ENCODE measurements at regions not wholly inside any gene's neighbourhood (a gene's known extent, or its start where the extent isn't known, plus 50 kb on each side); places are given as distances from the start of the nearest gene placed in this dataset.

- ChIA-PET CTCF (no interaction called here), RAD21 (ENCODE audit: unreplicated experiment) (no interaction called here), POLR2A (interaction anchor here (0.7 to 1.2 kb wide), 2 partner anchors 15 to 17 kb away, joined by 3 read pairs; no protein-coding TSS in a partner anchor), SMC1A (ENCODE audit: uncharacterized antibody, unreplicated experiment) (no interaction called here)
- ATAC-seq (no peak), DNase-seq (ENCODE audit: low read depth, low spot score) (no peak), FAIRE-seq (no peak)
- WGBS (ENCODE audit: insufficient coverage, insufficient replicate concordance, low lambda C conversion rate, missing lambda C conversion rate) = 10% methylated on average over 2 of the region's 2 CpGs
- intact Hi-C loops (cut with micrococcal nuclease; ENCODE audit: unreplicated experiment) = no loop called here
- no peak overlapping the region for H3K4me2 ChIP-seq (ENCODE audit: control insufficient read depth, insufficient read depth)
- no peak overlapping the region for H3K4me3 ChIP-seq
- no peaks in the 10 kb centered on the region for H3K4me1 ChIP-seq (ENCODE audit: control insufficient read depth, insufficient read depth, low read length)
- in situ Hi-C loops (cut with MboI) = loop anchor here (25.0 kb wide), 1 partner anchor 89 kb away; no protein-coding TSS in a partner anchor
- H3K36me3 ChIP-seq (ENCODE audit: control insufficient read depth in 2 of 2, insufficient read depth in 2 of 2, low read length in 1 of 2) = no peaks in the 10 kb centered on the region
- H3K79me2 ChIP-seq (ENCODE audit: control insufficient read depth, insufficient read depth, low read length) = no peaks in the 10 kb centered on the region
- no peak overlapping the region for H3K9ac ChIP-seq (ENCODE audit: control insufficient read depth, insufficient read depth, low read length)
- no peak overlapping the region for H2AFZ ChIP-seq (ENCODE audit: control insufficient read depth, low read depth, low read length)
- H3K27me3 ChIP-seq (replicated peaks in 1 of 2; ENCODE audit: control insufficient read depth in 2 of 2, insufficient read depth in 2 of 2, low read length in 1 of 2) = no peaks in the 10 kb centered on the region
- TF ChIP-seq IKZF1 (conservative IDR thresholded peaks at IDR 0.05) (no peak), GABPA (IDR thresholded peaks at IDR 0.05; ENCODE audit: low read depth) (no peak), CHD1 (IDR thresholded peaks at IDR 0.05; ENCODE audit: low read depth, low read length) (no peak), POU2F2 (IDR thresholded peaks at IDR 0.05; ENCODE audit: borderline replicate concordance, low read depth, low read length) (no peak)
- H3K9me3 ChIP-seq (replicated peaks; ENCODE audit: control insufficient read depth, insufficient read depth, low read length) = no peaks in the 10 kb centered on the region
- BruUV-seq (replicated peaks) = no TSS peak
- no peaks in the 10 kb centered on the region for H4K20me1 ChIP-seq (ENCODE audit: control insufficient read depth, insufficient read depth)
- H3K27ac ChIP-seq (ENCODE audit: control insufficient read depth, insufficient read depth) = no peak overlapping the region
Observed at GRCh38 chr18:40048253-40048652, 1906.8 kb upstream of the PIK3C3 start.

DNA sequence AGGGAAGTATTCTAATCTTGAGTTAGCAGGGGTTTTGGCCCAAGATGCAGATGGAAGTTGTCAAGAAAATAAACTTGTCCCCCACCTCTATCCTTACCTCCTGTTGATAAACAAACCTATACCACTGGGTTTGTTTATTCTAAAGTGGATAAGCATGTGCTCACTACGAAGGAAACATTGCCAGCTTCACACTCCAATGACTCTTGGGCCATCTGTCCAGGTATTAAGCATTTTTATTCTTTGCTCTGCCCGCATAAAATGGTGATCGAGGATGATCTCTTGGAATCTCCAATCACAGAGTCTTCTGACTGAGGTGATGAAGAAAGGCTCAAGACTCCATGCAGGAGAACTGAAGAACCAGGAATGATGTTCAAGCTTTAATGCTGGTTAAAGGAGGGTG, 1908.4 kb upstream of the PIK3C3 start:
- 0% methylated on average over 3 of the region's 3 CpGs for WGBS (ENCODE audit: insufficient coverage, insufficient replicate concordance, low lambda C conversion rate, missing lambda C conversion rate)
- H3K4me3 ChIP-seq = no peak overlapping the region
- ChIA-PET SMC1A (ENCODE audit: uncharacterized antibody, unreplicated experiment) (no interaction called here), POLR2A (no interaction called here), RAD21 (ENCODE audit: unreplicated experiment) (no interaction called here), CTCF (interaction anchor here (0.6 to 2.7 kb wide), 2 partner anchors 11 to 13 kb away, joined by 3 to 11 read pairs; no protein-coding TSS in a partner anchor)
- no TSS peak for BruUV-seq (replicated peaks)
- no peak for FAIRE-seq
- no peak overlapping the region for H3K9ac ChIP-seq (ENCODE audit: control insufficient read depth, insufficient read depth, low read length)
- no peak overlapping the region for H2AFZ ChIP-seq (ENCODE audit: control insufficient read depth, low read depth, low read length)
- H3K9me3 ChIP-seq (replicated peaks; ENCODE audit: control insufficient read depth, insufficient read depth, low read length) = no peaks in the 10 kb centered on the region
- no peaks in the 10 kb centered on the region for H3K27me3 ChIP-seq (replicated peaks in 1 of 2; ENCODE audit: control insufficient read depth in 2 of 2, insufficient read depth in 2 of 2, low read length in 1 of 2)
- H4K20me1 ChIP-seq (ENCODE audit: control insufficient read depth, insufficient read depth) = no peaks in the 10 kb centered on the region
- intact Hi-C loops (cut with micrococcal nuclease; ENCODE audit: unreplicated experiment) = no loop called here
- no peaks in the 10 kb centered on the region for H3K4me1 ChIP-seq (ENCODE audit: control insufficient read depth, insufficient read depth, low read length)
- ATAC-seq = no peak
- TF ChIP-seq IKZF1 (conservative IDR thresholded peaks at IDR 0.05) = no peak
- TF ChIP-seq CREM (IDR thresholded peaks at IDR 0.05; ENCODE audit: low read depth) = no peak
- TF ChIP-seq IRF3 (IDR thresholded peaks at IDR 0.05) = no peak
- TF ChIP-seq RELA (IDR thresholded peaks at IDR 0.05; ENCODE audit: borderline replicate concordance, partially characterized antibody) = no peak
- TF ChIP-seq SPI1 (IDR thresholded peaks at IDR 0.05; ENCODE audit: borderline replicate concordance, insufficient read depth, low read depth, low read length) = no peak
- no peak for TF ChIP-seq USF2 (IDR thresholded peaks at IDR 0.05; ENCODE audit: borderline replicate concordance, low read depth, low read length)
- no peak overlapping the region for H3K27ac ChIP-seq (ENCODE audit: control insufficient read depth, insufficient read depth)
- no peaks in the 10 kb centered on the region for H3K79me2 ChIP-seq (ENCODE audit: control insufficient read depth, insufficient read depth, low read length)
- no peak for DNase-seq (ENCODE audit: low read depth, low spot score)
- no peak overlapping the region for H3K4me2 ChIP-seq (ENCODE audit: control insufficient read depth, insufficient read depth)
- H3K36me3 ChIP-seq (ENCODE audit: control insufficient read depth in 2 of 2, insufficient read depth in 2 of 2, low read length in 1 of 2) = no peaks in the 10 kb centered on the region
- in situ Hi-C loops (cut with MboI) = loop anchor here (25.0 kb wide), 1 partner anchor 91 kb away; no protein-coding TSS in a partner anchor

Measured in GM12878 (cell line).